Stimulated activated CD8-positive, alpha-beta memory T cell treated with anti-CD3 and anti-CD28 coated beads, Interleukin-2, amount 100 ng/mL, for 48 hours (primary cell): ENCODE measurements at regions not wholly inside any gene's neighbourhood (a gene's known extent, or its start where the extent isn't known, plus 50 kb on each side); places are given as distances from the start of the nearest gene placed in this dataset.
"Not testable (repeated sequence)": the region's sequence is repeated elsewhere in the genome, so short reads cannot be mapped to it uniquely, and the experiment has no call there.

Experiments used
- DNase-seq, 2 donors: peaks; one replicate each; pipeline ENCODE4 v3.0.0-alpha.2; 2020; ENCODE audit warnings: low read depth in 2 of 2

- DNase-seq, result no peak
Observed at GRCh38 chr6:130716466-130716865, 110.7 kb upstream of the SMLR1 start.

DNA sequence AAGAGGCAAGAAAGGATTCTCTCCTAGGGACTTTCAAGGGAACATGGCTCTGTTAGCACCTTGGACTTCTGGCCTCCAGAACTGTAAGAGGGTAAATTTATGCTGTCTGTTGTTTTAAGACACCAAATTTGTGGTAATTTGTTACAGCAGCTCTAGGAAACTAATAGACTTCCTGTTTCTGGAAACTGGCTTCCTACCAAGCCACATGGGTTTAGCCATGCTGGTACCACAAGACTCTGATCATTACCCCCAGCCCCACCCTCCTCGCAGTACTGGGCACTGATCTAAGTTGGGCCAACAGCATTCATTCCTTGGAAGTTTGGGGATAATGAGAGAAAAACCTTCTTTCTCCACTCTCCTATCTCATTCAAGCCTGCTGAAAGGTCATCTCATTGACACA is 109.5 kb upstream of the SMLR1 start:
- no peak for DNase-seq

DNA sequence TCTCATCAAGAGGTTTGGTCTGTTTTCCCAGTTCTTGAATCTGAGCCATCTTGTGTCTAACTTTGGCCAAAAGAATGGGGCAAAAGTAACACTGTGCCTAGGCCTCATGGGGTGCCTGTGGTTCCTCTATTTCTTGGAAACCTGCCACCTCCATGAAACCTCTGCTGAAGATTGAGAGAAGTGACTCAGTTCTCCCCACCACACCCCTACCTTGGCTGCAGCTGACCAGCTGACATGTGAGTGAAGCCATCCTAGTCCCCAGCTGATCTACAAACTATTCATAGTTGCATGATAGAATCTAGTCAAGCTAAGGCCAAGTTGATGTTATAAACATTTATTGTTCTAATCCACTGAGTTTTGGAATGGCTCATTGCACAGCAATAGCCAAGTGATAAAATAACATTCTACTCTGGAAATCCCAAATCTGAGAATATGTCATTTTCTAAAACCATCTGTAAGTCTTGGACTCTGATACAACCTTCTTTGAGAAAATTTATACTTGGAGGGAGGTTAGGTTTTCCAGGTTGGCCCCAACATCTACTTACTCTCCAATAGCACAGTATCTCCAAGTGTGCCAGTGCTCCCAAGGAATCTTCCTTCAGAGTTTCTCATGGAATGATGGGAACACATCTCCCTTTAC is 107.0 kb upstream of the SMLR1 start:
- DNase-seq, result no peak

- no peak for DNase-seq
Observed at GRCh38 chr6:130724089-130724488, 103.1 kb upstream of the SMLR1 start.

GRCh38 chr6:130725551-130725950 is 101.7 kb upstream of the SMLR1 start:
- no peak for DNase-seq

- not testable (repeated sequence) for DNase-seq
Observed at GRCh38 chr6:130728064-130728463, 99.1 kb upstream of the SMLR1 start.

DNA sequence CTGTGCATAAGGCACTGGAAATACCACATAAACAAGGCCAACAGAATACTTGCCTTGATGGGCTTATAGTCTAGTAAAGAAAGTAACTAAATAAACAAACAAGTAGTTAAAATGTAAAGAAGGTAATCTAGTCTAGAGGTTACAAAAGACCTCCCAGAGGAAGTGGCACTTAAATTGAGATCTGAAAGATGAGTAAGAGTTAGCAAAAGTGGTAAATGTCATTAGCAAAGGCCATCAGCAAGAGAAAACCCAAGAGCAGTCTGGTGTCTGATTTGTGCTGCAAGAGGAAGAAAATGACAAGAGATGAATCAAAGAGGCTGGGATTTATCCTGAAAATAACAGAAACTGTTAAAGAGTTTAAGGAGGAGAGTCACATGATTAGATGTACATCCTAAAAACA is 96.6 kb upstream of the SMLR1 start:
- DNase-seq, result no peak

- no peak for DNase-seq
Observed at GRCh38 chr6:130734161-130734560, 93.0 kb upstream of the SMLR1 start.

DNA sequence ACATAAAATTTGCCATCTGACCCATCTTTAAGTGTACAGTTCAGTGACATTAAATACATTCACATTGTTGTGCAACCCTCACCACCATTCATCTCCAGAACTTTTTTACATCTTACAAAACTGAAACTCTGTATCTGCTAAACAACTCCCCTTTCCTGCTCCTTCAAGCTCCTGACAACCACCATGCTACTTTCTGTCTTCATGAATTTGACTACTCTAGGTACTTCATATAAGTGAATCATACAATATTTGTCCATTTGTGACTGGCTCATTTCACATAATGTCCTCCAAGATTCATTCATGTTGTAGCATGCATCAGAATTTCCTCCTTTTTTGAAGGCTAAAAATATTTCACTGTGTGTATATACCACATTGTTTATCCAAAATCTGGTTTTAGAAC is 86.9 kb upstream of the SMLR1 start:
- no peak for DNase-seq

DNA sequence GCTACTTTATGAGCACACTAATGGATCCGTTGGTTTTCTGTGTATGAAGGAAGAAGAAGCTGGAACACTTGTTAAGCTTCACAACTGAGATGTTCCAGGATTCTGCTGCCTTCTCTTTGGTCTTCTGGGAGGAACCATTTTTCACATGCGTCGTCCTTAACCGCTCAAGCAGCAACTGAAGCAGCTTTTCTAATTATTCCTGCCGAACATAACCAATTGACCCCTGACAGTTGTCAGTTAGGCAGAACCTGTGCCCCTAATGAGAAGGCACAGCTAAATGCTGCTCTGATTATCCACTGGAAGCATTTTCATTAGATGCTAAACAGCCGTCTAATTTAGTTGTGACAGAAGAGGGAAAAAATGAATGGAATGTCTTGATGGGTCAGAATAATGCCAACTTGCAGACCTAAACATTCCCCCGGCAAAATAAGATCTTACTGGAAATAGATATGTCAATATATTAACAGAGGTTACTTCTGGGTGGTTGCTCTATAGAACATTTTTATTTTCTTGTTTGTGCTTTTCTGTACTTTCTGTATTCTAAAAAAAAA is 85.0 kb upstream of the SMLR1 start:
- no peak for DNase-seq

DNA sequence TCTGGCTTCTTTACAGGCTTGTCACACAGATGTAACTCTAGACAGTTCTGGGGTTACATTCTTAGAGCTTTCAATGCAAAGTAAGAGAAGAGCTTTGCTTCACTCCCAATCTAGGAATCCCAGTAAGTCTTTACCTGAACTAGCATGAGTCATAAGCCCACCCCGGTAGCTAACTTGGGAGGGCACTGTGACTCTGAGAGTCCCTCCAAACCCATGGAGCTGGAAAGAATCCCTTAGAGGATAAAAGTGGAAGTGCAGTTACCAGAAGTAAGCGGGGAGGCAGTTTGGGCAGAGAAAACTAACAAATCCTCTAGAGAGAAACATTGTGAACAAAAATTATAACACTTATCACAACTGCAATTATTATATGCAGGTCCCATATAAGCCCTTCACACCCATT is 84.0 kb upstream of the SMLR1 start:
- DNase-seq, result no peak

- no peak for DNase-seq
Observed at GRCh38 chr6:130744576-130745366, 82.4 kb upstream of the SMLR1 start.

DNA sequence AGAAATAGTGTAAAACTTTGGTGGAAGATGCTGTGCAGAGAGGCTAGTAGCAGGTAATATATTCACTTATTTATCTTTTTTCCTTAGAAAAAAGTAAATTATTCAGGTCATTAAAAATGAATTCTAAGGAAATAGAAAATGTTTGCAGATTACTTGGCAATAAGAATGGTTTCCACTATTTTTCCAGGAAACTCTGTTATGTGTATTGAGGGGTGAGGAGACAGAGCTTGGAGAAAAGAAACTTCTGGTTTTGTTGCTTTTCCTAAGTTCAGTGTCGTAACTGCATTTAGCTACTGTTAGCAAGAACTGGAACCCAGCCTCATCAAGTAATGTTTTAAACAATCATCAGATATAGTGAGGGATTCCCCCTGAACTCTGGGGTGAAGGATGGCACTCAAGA is 79.2 kb upstream of the SMLR1 start:
- DNase-seq, result no peak

DNA sequence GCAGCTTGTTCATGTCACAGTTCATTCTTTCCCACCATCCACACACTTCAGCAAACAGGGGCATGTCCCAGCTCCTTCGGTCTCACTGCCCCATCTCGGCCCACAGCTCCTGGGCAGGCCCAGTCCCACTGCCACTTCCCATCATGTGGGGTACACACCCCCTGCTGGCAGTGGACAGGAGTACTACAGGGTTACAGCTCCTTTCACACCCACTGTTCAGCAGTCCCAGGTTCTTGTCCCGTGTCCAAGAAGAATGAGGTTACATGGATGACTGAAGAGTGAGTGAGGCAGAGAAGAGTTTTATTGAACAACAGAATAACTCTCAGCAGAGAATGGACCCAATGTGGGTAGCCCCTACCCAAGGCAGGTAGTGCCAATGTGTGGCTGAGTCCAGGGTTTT is 77.8 kb upstream of the SMLR1 start:
- no peak for DNase-seq

- no peak for DNase-seq
Observed at GRCh38 chr6:130752267-130752666, 74.9 kb upstream of the SMLR1 start.

- DNase-seq, result no peak
Observed at GRCh38 chr6:130754786-130755367, 72.3 kb upstream of the SMLR1 start.

- no peak for DNase-seq
Observed at GRCh38 chr6:130755368-130756034, 71.7 kb upstream of the SMLR1 start.

DNA sequence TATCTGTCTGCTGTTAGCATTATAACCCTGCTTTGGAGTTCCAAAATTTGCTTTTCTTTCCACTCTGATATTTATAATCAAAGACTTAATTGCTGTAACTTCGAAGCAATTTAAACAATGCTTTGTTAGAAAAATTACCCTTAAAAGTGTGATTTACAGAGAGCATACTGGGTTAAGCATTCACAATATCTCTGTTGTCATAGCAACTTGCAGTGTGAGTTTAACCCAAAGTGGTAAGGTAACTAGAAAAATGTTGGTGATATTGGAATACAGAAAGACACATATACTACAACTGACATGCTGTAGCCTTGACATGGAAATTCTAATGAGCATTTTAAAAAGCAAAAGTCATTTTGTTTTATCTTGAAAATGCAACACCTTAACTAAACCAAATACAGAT is 70.4 kb upstream of the SMLR1 start:
- no peak for DNase-seq

GRCh38 chr6:130758813-130759212 is 68.4 kb upstream of the SMLR1 start:
- no peak for DNase-seq

DNA sequence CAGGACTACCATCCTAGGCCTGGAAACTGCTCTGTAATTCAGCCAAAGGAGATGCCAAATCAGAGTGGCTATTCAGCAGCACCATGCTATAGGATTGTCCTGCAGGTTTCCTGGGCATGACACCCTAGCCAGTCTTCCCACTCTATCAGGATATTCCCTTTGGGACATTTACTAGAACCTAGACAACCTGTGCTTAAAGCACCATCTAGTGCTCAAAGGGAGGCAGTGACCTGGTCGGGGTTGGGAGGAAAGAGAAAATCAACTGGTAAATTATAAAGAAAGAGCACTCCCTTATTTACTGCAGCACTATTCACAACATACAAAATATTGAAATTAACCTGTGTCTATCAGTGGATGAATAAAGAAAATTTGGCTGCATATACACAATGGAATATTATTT is 67.2 kb upstream of the SMLR1 start:
- no peak for DNase-seq

- DNase-seq, result no peak
Observed at GRCh38 chr6:130761286-130761685, 65.9 kb upstream of the SMLR1 start.

GRCh38 chr6:130765181-130765727 is 62.0 kb upstream of the SMLR1 start:
- no peak for DNase-seq
